Breast epithelium (tissue), 3 donors: ENCODE measurements at regions not wholly inside any gene's neighbourhood (a gene's known extent, or its start where the extent isn't known, plus 50 kb on each side); places are given as distances from the start of the nearest gene placed in this dataset.

Source experiments
- CTCF ChIP-seq, 3 donors: fragments of 450-650 bp; IDR thresholded peaks; one replicate each; pipeline ENCODE4 v1.5.1; 2016 to 2017; ENCODE audit warnings: antibody characterized with exemption in 3 of 3, mild to moderate bottlenecking in 3 of 3, moderate library complexity in 3 of 3
- POLR2A ChIP-seq: fragments of 450-650 bp; IDR thresholded peaks from one replicate; pipeline ENCODE4 v1.6.1; 2016; ENCODE audit warnings: antibody characterized with exemption, mild to moderate bottlenecking, moderate library complexity
- POLR2AphosphoS5 ChIP-seq, 3 donors: sonication (generic); formaldehyde crosslinking; IDR thresholded peaks; one replicate each; pipeline ENCODE4 v1.6.1; 2017; ENCODE audit warnings: antibody characterized with exemption in 3 of 3

DNA sequence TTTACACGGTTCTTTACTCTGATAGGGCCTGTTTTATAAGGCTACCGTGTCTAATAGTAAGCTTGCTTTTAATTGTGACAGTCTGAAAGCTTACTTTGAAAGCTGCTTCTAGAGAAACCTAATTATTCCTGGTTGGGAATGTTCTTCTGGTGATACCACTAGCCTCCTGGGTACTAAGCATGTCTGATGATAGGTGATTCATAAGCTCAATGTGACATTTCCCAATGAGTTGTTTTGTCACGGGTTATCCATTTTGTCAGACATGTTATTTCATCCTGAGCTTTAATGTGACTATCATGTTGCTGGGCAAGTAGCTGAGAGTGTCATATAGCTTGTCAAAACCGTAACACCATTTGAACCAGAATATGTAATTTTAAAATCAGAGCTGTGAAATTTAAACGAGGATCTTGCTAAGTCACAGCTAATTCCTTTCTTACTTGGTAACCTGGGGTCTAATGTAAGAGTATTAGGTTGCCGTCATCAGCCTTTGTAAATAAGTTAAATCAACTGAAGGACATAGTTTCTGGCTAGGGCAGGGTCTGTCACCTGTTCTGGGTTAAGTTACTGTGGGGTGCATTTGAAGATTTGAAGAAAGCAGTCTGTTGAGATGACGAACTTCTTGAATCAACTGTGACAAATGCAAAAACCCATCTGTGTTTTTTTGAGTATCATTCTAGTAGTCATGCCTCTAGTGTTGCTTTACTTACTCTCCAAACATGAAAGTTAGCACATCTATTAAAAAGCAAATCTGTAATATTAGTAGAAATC lies 529.2 kb downstream of the USP25 start:
- TF ChIP-seq CTCF (IDR thresholded peaks at IDR 0.05) (no peak), POLR2A (no peak), POLR2AphosphoS5 (IDR thresholded peaks at IDR 0.05) (no peak)
